Mesenchymal stem cell (in vitro differentiated cells and primary cell): ENCODE measurements at regions not wholly inside any gene's neighbourhood (a gene's known extent, or its start where the extent isn't known, plus 50 kb on each side); places are given as distances from the start of the nearest gene placed in this dataset.

Source experiments
- DNase-seq: peaks from one replicate; pipeline ENCODE4 v3.0.0-alpha.2; 2013
- H2AFZ ChIP-seq: one replicate; pipeline ENCODE4 v1.6.1; 2013; ENCODE audit warnings: low read depth, mild to moderate bottlenecking, control low read depth, inconsistent platforms, low read length, moderate library complexity
- H2AK5ac ChIP-seq: 2 replicates; pipeline ENCODE4 v1.6.1; 2013; ENCODE audit warnings: low read length, moderate library complexity, mild to moderate bottlenecking, inconsistent platforms; ENCODE audit not compliant: severe bottlenecking
- H2BK120ac ChIP-seq: one replicate; pipeline ENCODE4 v1.6.1; 2013; ENCODE audit warnings: low read depth, mild to moderate bottlenecking, inconsistent platforms, low read length, moderate library complexity
- H2BK12ac ChIP-seq, 2 experiments: one replicate each; pipeline ENCODE4 v1.6.1; 2013; ENCODE audit warnings: inconsistent platforms in 2 of 2, low read length in 2 of 2, mild to moderate bottlenecking in 2 of 2, moderate library complexity in 2 of 2, control low read depth in 1 of 2
- H2BK15ac ChIP-seq: one replicate; pipeline ENCODE4 v1.6.1; 2013; ENCODE audit warnings: mild to moderate bottlenecking, low read depth, inconsistent platforms; ENCODE audit not compliant: poor library complexity, severe bottlenecking
- H2BK5ac ChIP-seq: 2 replicates; pipeline ENCODE4 v1.6.1; 2013; ENCODE audit warnings: low read depth, mild to moderate bottlenecking, low read length, control low read depth, inconsistent platforms; ENCODE audit not compliant: poor library complexity, severe bottlenecking
- H3K14ac ChIP-seq, 2 experiments: one replicate each; pipeline ENCODE4 v1.6.1; 2013; ENCODE audit warnings: inconsistent platforms in 2 of 2, low read length in 2 of 2, control low read depth in 1 of 2, mild to moderate bottlenecking in 1 of 2, moderate library complexity in 1 of 2
- H3K18ac ChIP-seq, 2 experiments: one replicate each; pipeline ENCODE4 v1.6.1; 2013; ENCODE audit warnings: inconsistent platforms in 2 of 2, low read length in 2 of 2, control low read depth in 1 of 2, low read depth in 1 of 2, mild to moderate bottlenecking in 1 of 2
- H3K23ac ChIP-seq, 2 experiments: one replicate each; pipeline ENCODE4 v1.6.1; 2013; ENCODE audit warnings: inconsistent platforms in 2 of 2, low read length in 2 of 2, mild to moderate bottlenecking in 2 of 2, moderate library complexity in 2 of 2, control low read depth in 1 of 2
- H3K27ac ChIP-seq: 2 replicates; pipeline ENCODE4 v1.5.1; 2013; ENCODE audit warnings: mild to moderate bottlenecking, moderate library complexity, low read length, control low read depth, inconsistent platforms; ENCODE audit not compliant: poor library complexity, severe bottlenecking
- H3K27me3 ChIP-seq, 2 experiments: 2 replicates each; pipeline versions ENCODE4 v1.6.1 to v1.7.0; 2013; ENCODE audit warnings: low read length in 2 of 2, mild to moderate bottlenecking in 2 of 2, moderate library complexity in 2 of 2, control low read depth in 1 of 2, inconsistent platforms in 1 of 2; ENCODE audit not compliant: control insufficient read depth in 1 of 2, insufficient read depth in 1 of 2
- H3K36me3 ChIP-seq, 2 experiments: 2 replicates each; pipeline versions ENCODE4 v1.6.1 to v1.7.0; 2013; ENCODE audit warnings: low read length in 2 of 2, control low read depth in 1 of 2, inconsistent platforms in 1 of 2, low read depth in 1 of 2, mild to moderate bottlenecking in 1 of 2; ENCODE audit not compliant: insufficient read depth in 2 of 2, control insufficient read depth in 1 of 2
- H3K4ac ChIP-seq, 2 experiments: one replicate each; pipeline ENCODE4 v1.6.1; 2013; ENCODE audit warnings: inconsistent platforms in 2 of 2, low read length in 2 of 2, mild to moderate bottlenecking in 2 of 2, moderate library complexity in 2 of 2, control low read depth in 1 of 2, low read depth in 1 of 2
- H3K4me1 ChIP-seq: 2 replicates; pipeline ENCODE4 v1.6.1; 2013; ENCODE audit warnings: low read depth, low read length, control low read depth; ENCODE audit not compliant: control insufficient read depth, insufficient read depth
- H3K4me2 ChIP-seq: 2 replicates; pipeline ENCODE4 v1.6.1; 2013; ENCODE audit warnings: low read length, mild to moderate bottlenecking, inconsistent platforms; ENCODE audit not compliant: poor library complexity, severe bottlenecking
- H3K4me3 ChIP-seq, 2 experiments: 2 replicates each; pipeline versions ENCODE4 v1.5.1 to v1.7.0; 2013; ENCODE audit warnings: low read length in 2 of 2, mild to moderate bottlenecking in 2 of 2, control low read depth in 1 of 2, low read depth in 1 of 2; ENCODE audit not compliant: insufficient read depth in 1 of 2
- H3K79me1 ChIP-seq: replicated peaks from 2 replicates; pipeline ENCODE4 v1.6.1; 2013; ENCODE audit warnings: mild to moderate bottlenecking, control low read depth, low read length, inconsistent platforms; ENCODE audit not compliant: poor library complexity, severe bottlenecking
- H3K9ac ChIP-seq: 2 replicates; pipeline ENCODE4 v1.7.0; 2013; ENCODE audit warnings: mild to moderate bottlenecking, low read length, moderate library complexity
- H3K9me3 ChIP-seq: 2 replicates; pipeline ENCODE4 v1.7.0; 2013; ENCODE audit warnings: mild to moderate bottlenecking, low read length; ENCODE audit not compliant: control insufficient read depth
- H4K8ac ChIP-seq: one replicate; pipeline ENCODE4 v1.6.1; 2013; ENCODE audit warnings: inconsistent platforms, mild to moderate bottlenecking, low read length, moderate library complexity
- H4K91ac ChIP-seq: one replicate; pipeline ENCODE4 v1.6.1; 2013; ENCODE audit warnings: mild to moderate bottlenecking, low read length, inconsistent platforms
- WGBS: methylation state at CpG from one replicate; pipeline ENCODE4 v1.1.7; 2013; ENCODE audit warnings: mixed read lengths; 5-methylcytosine and 5-hydroxymethylcytosine counted together

DNA sequence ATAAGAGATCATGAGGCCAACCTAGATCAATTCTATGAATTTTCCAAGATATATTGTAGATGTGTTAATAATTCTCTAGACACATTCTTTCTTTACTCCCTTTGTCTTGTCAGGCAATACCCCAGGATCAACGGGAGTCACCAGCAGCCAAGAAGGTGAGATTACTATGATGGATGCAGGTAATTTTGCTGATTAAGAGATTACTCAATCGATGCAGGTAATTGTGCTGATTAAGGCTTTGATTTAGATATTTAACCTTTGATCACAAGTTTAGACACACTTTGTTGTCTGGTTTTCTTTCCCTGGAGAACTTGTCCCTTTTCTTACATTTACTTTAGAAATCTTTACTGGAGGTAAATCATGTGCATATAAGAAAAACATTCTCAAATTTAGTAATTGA is 134.3 kb upstream of the CNTN1 start:
- Histone ChIP-seq H3K9me3 (no peaks in the 10 kb centered on the region), H2BK5ac (no peak overlapping the region), H3K9ac (no peak overlapping the region), H3K4me3 (no peak overlapping the region), H2BK120ac (no peak overlapping the region), H3K4me1 (no peaks in the 10 kb centered on the region), H2BK12ac (no peak overlapping the region), H3K4me2 (no peak overlapping the region), H2BK15ac (no peak overlapping the region), H3K27me3 (no peaks in the 10 kb centered on the region), H3K36me3 (no peaks in the 10 kb centered on the region), H3K23ac (no peak overlapping the region), H4K91ac (no peak overlapping the region), H2AK5ac (no peak overlapping the region), H3K18ac (no peak overlapping the region), H2AFZ (no peak overlapping the region), H4K8ac (no peak overlapping the region), H3K4ac (no peak overlapping the region), H3K27ac (no peak overlapping the region), H3K14ac (no peak overlapping the region), H3K79me1 (no peaks in the 10 kb centered on the region)
- DNase-seq = no peak
- 74% methylated on average over 2 of the region's 2 CpGs for WGBS

DNA sequence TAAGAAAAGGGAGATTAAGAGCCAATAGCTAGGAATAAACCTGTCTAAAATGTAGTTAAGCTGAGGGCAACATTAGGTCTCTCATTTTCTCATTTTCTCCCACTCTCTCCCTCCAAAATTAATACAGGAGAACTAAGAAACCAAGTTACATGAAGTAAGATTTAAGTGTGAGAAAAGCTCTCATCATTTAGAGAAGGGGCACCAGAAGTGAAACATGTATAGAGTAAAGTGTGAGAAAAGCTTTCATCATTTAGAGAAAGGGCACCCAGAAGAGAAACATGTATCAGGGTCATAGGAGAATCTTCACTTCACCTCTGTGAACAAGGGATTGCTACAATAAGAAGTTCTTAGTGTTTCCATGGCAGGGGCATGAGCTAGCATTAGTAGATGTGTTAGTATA is 132.4 kb upstream of the CNTN1 start:
- no peak overlapping the region for H3K4me2 ChIP-seq
- no peak overlapping the region for H3K14ac ChIP-seq
- H4K8ac ChIP-seq = no peak overlapping the region
- no peak overlapping the region for H2BK120ac ChIP-seq
- H3K23ac ChIP-seq = no peak overlapping the region
- H2AK5ac ChIP-seq = no peak overlapping the region
- H3K27me3 ChIP-seq = no peaks in the 10 kb centered on the region
- H4K91ac ChIP-seq = no peak overlapping the region
- H2BK12ac ChIP-seq = no peak overlapping the region
- DNase-seq = no peak
- no peaks in the 10 kb centered on the region for H3K79me1 ChIP-seq
- no peak overlapping the region for H2AFZ ChIP-seq
- no peak overlapping the region for H3K18ac ChIP-seq
- H3K4me3 ChIP-seq = no peak overlapping the region
- no peak overlapping the region for H3K4ac ChIP-seq
- no peak overlapping the region for H2BK15ac ChIP-seq
- H2BK5ac ChIP-seq = no peak overlapping the region
- no peaks in the 10 kb centered on the region for H3K4me1 ChIP-seq
- no peak overlapping the region for H3K27ac ChIP-seq
- no peak overlapping the region for H3K9ac ChIP-seq
- no peaks in the 10 kb centered on the region for H3K9me3 ChIP-seq
- H3K36me3 ChIP-seq = no peaks in the 10 kb centered on the region

DNA sequence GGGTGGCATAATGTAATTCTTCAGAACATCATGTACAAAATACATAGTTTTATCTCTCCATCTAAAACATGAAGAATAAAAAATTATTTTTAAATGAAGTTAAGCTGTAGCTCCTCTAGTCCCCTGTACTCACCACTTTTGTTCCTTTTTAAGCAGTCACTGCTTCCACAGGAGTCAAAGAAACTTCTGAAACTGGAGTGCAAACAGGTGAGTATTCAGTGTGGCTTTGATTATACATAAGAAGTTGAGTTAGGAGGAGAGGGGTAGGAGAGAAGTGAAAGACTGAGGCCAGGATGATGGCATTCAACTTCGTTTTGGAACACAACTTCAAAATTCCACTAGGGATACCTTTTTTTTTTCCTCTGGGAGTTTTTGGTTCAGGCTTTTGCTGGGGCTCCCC is 131.4 kb upstream of the CNTN1 start:
- no peak overlapping the region for H3K4me3 ChIP-seq
- no peak overlapping the region for H3K23ac ChIP-seq
- no peaks in the 10 kb centered on the region for H3K9me3 ChIP-seq
- H2BK5ac ChIP-seq = no peak overlapping the region
- no peak overlapping the region for H2AK5ac ChIP-seq
- no peak overlapping the region for H3K14ac ChIP-seq
- H3K27me3 ChIP-seq = no peaks in the 10 kb centered on the region
- H3K9ac ChIP-seq = no peak overlapping the region
- no peak for DNase-seq
- no peak overlapping the region for H2AFZ ChIP-seq
- H4K8ac ChIP-seq = no peak overlapping the region
- no peak overlapping the region for H2BK120ac ChIP-seq
- H3K4me1 ChIP-seq = no peaks in the 10 kb centered on the region
- no peak overlapping the region for H2BK15ac ChIP-seq
- WGBS = no CpG with 5 or more reads among the region's 1 CpG
- no peak overlapping the region for H3K18ac ChIP-seq
- no peak overlapping the region for H3K4ac ChIP-seq
- no peaks in the 10 kb centered on the region for H3K36me3 ChIP-seq
- H3K27ac ChIP-seq = no peak overlapping the region
- H4K91ac ChIP-seq = no peak overlapping the region
- no peak overlapping the region for H2BK12ac ChIP-seq
- no peak overlapping the region for H3K4me2 ChIP-seq
- H3K79me1 ChIP-seq = no peaks in the 10 kb centered on the region

DNA sequence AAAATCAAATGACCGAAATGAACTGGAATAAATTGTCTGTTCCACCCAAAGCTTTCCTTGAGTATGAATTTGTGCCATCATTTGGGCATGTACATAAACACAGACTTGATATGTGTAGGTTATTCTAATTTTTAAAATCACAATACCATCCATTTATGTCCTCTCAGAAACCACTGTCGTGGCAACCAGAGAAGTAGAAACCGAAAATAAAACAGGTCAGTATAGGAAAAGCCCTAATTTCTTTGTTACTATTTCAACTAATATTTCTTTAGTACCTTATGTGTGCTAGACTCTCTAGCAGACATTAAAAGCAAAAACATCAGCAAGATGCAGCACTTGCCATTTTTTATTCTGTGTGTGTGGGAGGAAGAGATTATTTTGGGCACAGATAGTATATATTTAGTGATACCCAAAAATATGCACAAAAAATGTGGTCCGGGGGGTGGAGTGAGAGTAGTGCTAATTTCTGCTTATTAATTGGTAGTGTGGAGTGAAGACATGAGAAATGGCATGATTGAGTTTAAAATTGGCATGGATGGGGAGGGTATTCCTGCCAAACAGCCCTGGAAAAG is 130.8 kb upstream of the CNTN1 start:
- Histone ChIP-seq H3K79me1 (no peaks in the 10 kb centered on the region), H2AK5ac (no peak overlapping the region), H3K4me1 (no peaks in the 10 kb centered on the region), H4K8ac (no peak overlapping the region), H3K4me3 (no peak overlapping the region), H3K23ac (no peak overlapping the region), H2BK5ac (no peak overlapping the region), H3K27me3 (no peaks in the 10 kb centered on the region), H2BK15ac (no peak overlapping the region), H2BK12ac (no peak overlapping the region), H4K91ac (no peak overlapping the region), H2BK120ac (no peak overlapping the region), H3K4ac (no peak overlapping the region), H3K14ac (no peak overlapping the region), H3K36me3 (no peaks in the 10 kb centered on the region), H3K9me3 (no peaks in the 10 kb centered on the region), H3K4me2 (no peak overlapping the region), H3K9ac (no peak overlapping the region), H3K27ac (no peak overlapping the region), H2AFZ (no peak overlapping the region), H3K18ac (no peak overlapping the region)
- WGBS = 62% methylated on average over 1 of the region's 4 CpGs
- no peak for DNase-seq
